ENCODE measurements at regions not wholly inside any gene's neighbourhood (a gene's known extent, or its start where the extent isn't known, plus 50 kb on each side); places are given as distances from the start of the nearest gene placed in this dataset.

DNA sequence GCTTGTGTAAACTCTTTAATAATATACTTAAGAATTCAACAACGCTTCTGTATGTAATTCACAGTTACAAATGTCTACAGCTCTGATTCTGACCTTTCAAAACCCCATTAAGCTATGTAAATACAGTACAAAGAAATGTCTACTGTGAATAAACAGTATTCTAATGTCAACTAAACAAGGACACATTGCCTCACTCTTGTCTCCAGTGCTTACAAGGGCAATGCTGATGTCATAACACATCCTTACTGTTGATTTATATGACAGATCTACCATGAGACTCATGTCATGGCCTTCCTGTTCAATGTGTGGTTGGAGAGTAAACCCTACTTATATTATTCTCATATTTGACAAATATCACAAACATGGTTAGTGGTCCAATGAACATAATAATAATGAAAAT lies 256.1 kb upstream of the ADGRL3 start:
- Histone ChIP-seq H3K27me3 (no peaks in the 10 kb centered on the region), H3K36me3 (no peaks in the 10 kb centered on the region), H3K4me3 (no peak overlapping the region), H3K4me1 (no peaks in the 10 kb centered on the region), H3K27ac (no peak overlapping the region), H3K9me3 (peaks cover 0 to 8% (median 0%) of the 10 kb centered on the region in 4 donors)
- TF ChIP-seq POLR2A (IDR thresholded peaks at IDR 0.05) (no peak), POLR2AphosphoS5 (IDR thresholded peaks at IDR 0.05) (no peak), EP300 (IDR thresholded peaks at IDR 0.05) (no peak)
- TF ChIP-seq, protein P1, sequence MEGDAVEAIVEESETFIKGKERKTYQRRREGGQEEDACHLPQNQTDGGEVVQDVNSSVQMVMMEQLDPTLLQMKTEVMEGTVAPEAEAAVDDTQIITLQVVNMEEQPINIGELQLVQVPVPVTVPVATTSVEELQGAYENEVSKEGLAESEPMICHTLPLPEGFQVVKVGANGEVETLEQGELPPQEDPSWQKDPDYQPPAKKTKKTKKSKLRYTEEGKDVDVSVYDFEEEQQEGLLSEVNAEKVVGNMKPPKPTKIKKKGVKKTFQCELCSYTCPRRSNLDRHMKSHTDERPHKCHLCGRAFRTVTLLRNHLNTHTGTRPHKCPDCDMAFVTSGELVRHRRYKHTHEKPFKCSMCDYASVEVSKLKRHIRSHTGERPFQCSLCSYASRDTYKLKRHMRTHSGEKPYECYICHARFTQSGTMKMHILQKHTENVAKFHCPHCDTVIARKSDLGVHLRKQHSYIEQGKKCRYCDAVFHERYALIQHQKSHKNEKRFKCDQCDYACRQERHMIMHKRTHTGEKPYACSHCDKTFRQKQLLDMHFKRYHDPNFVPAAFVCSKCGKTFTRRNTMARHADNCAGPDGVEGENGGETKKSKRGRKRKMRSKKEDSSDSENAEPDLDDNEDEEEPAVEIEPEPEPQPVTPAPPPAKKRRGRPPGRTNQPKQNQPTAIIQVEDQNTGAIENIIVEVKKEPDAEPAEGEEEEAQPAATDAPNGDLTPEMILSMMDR (IDR thresholded peaks at IDR 0.05): no peak
- intact Hi-C loops (cut with DNase I; ENCODE audit: low total_unique reads): no loop called here
- 18 to 43% (median 23%) methylated on average over 1 of the region's 1 CpG for WGBS, 5 donors
- no peak for DNase-seq

DNA sequence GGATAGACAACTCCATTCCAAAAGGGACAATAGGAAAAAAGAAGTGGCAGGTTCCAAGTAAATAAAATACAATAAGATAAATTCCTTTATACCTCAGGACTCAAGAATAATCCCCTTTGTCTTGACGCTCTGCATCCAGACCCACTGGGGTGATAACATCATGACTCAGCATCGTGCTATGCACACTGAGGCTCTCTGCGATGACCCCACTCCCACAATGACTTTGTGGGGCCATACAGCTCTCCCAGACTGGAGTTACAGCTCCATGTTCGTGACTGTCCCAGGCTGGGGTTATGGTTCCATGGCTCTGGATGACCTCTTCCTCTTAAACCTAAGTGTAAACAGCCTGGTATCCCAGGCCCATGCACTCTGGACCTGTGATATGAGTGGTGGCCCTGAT lies 254.5 kb upstream of the ADGRL3 start:
- Histone ChIP-seq H3K27ac (no peak overlapping the region), H3K9me3 (peaks cover 0 to 8% (median 0%) of the 10 kb centered on the region in 4 donors), H3K36me3 (no peaks in the 10 kb centered on the region), H3K4me1 (no peaks in the 10 kb centered on the region), H3K4me3 (no peak overlapping the region), H3K27me3 (no peaks in the 10 kb centered on the region)
- DNase-seq: no peak
- WGBS, 5 donors: 77 to 91% (median 86%) methylated on average over 4 of the region's 4 CpGs
- TF ChIP-seq EP300 (IDR thresholded peaks at IDR 0.05): no peak
- TF ChIP-seq POLR2AphosphoS5 (IDR thresholded peaks at IDR 0.05): no peak
- no peak for TF ChIP-seq POLR2A (IDR thresholded peaks at IDR 0.05)
- TF ChIP-seq, protein P1 (IDR thresholded peaks at IDR 0.05): no peak
- intact Hi-C loops (cut with DNase I; ENCODE audit: low total_unique reads): no loop called here

DNA sequence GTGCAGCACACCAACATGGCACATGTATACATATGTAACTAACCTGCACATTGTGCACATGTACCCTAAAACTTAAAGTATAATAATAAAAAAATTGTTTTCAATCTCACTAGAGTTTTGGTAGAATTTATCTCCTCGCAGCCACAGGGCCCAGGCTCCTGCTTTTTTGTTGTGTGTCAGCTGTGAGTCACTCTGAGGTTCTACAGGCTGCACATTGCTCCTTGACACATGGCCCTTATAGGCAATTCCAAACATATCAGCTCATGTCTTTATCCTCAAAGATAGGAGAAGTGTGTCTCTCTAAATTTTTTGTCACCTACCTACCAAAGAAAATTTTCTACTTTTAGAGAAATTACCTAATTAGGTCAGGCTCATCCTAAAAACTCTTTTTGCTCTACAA lies 252.1 kb upstream of the ADGRL3 start:
- Histone ChIP-seq H3K27ac (no peak overlapping the region), H3K4me3 (no peak overlapping the region), H3K4me1 (no peaks in the 10 kb centered on the region), H3K9me3 (peaks cover 0 to 8% (median 0%) of the 10 kb centered on the region in 4 donors), H3K27me3 (no peaks in the 10 kb centered on the region), H3K36me3 (no peaks in the 10 kb centered on the region)
- 64 to 86% (median 74%) methylated on average over 1 of the region's 1 CpG for WGBS, 5 donors
- intact Hi-C loops (cut with DNase I; ENCODE audit: low total_unique reads): no loop called here
- TF ChIP-seq EP300 (IDR thresholded peaks at IDR 0.05) (no peak), POLR2A (IDR thresholded peaks at IDR 0.05) (no peak), POLR2AphosphoS5 (IDR thresholded peaks at IDR 0.05) (no peak)
- TF ChIP-seq, protein P1 (IDR thresholded peaks at IDR 0.05): no peak
- DNase-seq: no peak

DNA sequence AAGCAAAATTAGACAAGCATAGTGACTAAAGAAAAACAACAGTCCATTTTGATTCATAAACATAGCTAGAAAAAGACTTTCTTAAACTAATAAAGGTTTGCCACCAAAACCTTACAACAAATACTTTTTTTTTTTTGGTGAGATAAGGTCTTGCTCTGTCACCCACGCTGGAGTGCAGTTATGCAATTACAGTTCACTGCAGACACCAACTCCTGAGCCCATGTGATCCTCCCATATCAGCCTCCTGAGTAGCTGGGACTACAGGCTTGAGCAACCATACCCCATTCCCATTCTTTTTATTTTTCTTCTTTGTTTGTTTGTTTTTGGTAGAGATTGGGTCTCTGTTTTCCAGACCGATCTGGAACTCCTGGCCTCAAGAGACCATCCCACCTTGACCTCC lies 247.2 kb upstream of the ADGRL3 start:
- H3K27ac ChIP-seq: no peak overlapping the region
- DNase-seq: no peak
- TF ChIP-seq EP300 (IDR thresholded peaks at IDR 0.05) (no peak), POLR2AphosphoS5 (IDR thresholded peaks at IDR 0.05) (no peak), POLR2A (IDR thresholded peaks at IDR 0.05) (no peak)
- TF ChIP-seq, protein P1 (IDR thresholded peaks at IDR 0.05): no peak
- intact Hi-C loops (cut with DNase I; ENCODE audit: low total_unique reads): no loop called here
- WGBS, 5 donors: 57 to 78% (median 67%) methylated on average over 2 of the region's 2 CpGs
- no peaks in the 10 kb centered on the region for H3K27me3 ChIP-seq
- H3K9me3 ChIP-seq: no peaks in the 10 kb centered on the region
- no peak overlapping the region for H3K4me3 ChIP-seq
- H3K4me1 ChIP-seq: no peaks in the 10 kb centered on the region
- no peaks in the 10 kb centered on the region for H3K36me3 ChIP-seq
